ENCODE measurements at regions not wholly inside any gene's neighbourhood (a gene's known extent, or its start where the extent isn't known, plus 50 kb on each side); places are given as distances from the start of the nearest gene placed in this dataset.

DNA sequence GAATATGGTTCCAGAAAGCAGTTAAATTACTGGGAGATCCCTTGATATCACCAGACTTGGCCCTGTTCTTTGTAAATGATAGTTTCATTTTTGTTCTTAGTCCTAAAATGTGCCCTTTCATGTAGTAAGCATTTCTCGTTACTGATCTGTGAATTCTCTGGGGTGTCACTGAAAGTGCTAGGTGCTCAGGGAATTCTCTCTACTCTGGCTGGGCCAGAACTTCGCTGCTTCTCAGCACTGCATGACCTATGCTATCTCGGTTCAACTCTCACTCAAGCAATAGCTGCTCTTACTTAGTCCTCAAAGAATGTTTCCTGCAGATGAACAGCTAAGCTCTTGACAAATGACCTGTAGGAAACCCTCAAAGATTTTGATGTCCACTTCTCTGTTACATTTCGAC, 1144.3 kb downstream of the ADGRL3 start:
- TF ChIP-seq, protein P1, sequence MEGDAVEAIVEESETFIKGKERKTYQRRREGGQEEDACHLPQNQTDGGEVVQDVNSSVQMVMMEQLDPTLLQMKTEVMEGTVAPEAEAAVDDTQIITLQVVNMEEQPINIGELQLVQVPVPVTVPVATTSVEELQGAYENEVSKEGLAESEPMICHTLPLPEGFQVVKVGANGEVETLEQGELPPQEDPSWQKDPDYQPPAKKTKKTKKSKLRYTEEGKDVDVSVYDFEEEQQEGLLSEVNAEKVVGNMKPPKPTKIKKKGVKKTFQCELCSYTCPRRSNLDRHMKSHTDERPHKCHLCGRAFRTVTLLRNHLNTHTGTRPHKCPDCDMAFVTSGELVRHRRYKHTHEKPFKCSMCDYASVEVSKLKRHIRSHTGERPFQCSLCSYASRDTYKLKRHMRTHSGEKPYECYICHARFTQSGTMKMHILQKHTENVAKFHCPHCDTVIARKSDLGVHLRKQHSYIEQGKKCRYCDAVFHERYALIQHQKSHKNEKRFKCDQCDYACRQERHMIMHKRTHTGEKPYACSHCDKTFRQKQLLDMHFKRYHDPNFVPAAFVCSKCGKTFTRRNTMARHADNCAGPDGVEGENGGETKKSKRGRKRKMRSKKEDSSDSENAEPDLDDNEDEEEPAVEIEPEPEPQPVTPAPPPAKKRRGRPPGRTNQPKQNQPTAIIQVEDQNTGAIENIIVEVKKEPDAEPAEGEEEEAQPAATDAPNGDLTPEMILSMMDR (IDR thresholded peaks at IDR 0.05; ENCODE audit: low read depth, low read length, poor library complexity, severe bottlenecking), result no peak
- TF ChIP-seq EZH2phosphoT487 (IDR thresholded peaks at IDR 0.05; ENCODE audit: borderline replicate concordance, low read length), result no peak

Measured in DOHH2 (cell line).